ENCODE measurements at regions not wholly inside any gene's neighbourhood (a gene's known extent, or its start where the extent isn't known, plus 50 kb on each side); places are given as distances from the start of the nearest gene placed in this dataset.
A peak's percentile ranks its signal among the peaks of the same experiment; 100 is the strongest.

GRCh38 chrX:129361576-129361975 is 161.7 kb downstream of the SMARCA1 start:
- Histone ChIP-seq H3K79me2 (ENCODE audit: control insufficient read depth, insufficient read depth, low read length) (no peaks in the 10 kb centered on the region), H3K4me2 (ENCODE audit: control insufficient read depth, extremely low read depth, insufficient read depth, low read depth, low read length) (no peak overlapping the region), H2AFZ (ENCODE audit: control insufficient read depth, low read length) (no peak overlapping the region), H3K27ac (ENCODE audit: control insufficient read depth, insufficient read depth, low read length) (no peak overlapping the region), H3K27me3 (ENCODE audit: control insufficient read depth, extremely low read depth, insufficient read depth, low read length) (no peaks in the 10 kb centered on the region), H3K9me3 (ENCODE audit: control insufficient read depth, low read depth, low read length) (no peaks in the 10 kb centered on the region), H3K36me3 (ENCODE audit: control insufficient read depth in 2 of 2, extremely low read depth in 1 of 2, insufficient read depth in 2 of 2, low read length in 2 of 2) (no peaks in the 10 kb centered on the region), H3K9me1 (ENCODE audit: control insufficient read depth, extremely low read depth, insufficient read depth, low read length) (no peaks in the 10 kb centered on the region), H4K20me1 (ENCODE audit: control insufficient read depth, extremely low read depth, insufficient read depth, low read length) (no peaks in the 10 kb centered on the region), H3K9ac (ENCODE audit: control insufficient read depth, extremely low read depth, insufficient read depth, low read length) (no peak overlapping the region), H3K4me1 (ENCODE audit: control insufficient read depth, extremely low read depth, insufficient read depth, low read length) (no peaks in the 10 kb centered on the region), H3K4me3 (ENCODE audit: control insufficient read depth in 2 of 3, extremely low read depth in 1 of 3, insufficient read depth in 2 of 3, low read depth in 1 of 3, low read length in 3 of 3) (no peak overlapping the region)
- no peak for DNase-seq (ENCODE audit: low read depth, low spot score)
- dilution Hi-C loops (cut with MboI; ENCODE audit: extremely low pct_ligation_motif_present, low sequenced_read_pairs): no loop called here
- no peak for FAIRE-seq
- no peak for TF ChIP-seq EZH2 (IDR thresholded peaks at IDR 0.05; ENCODE audit: low read length)
- TF ChIP-seq CTCF (optimal IDR thresholded peaks at IDR 0.05 in 1 of 3, IDR thresholded peaks at IDR 0.05 in 1 of 3, conservative IDR thresholded peaks at IDR 0.05 in 1 of 3; ENCODE audit: extremely low read depth in 1 of 3, insufficient read depth in 2 of 3, low read length in 3 of 3): no peak

DNA sequence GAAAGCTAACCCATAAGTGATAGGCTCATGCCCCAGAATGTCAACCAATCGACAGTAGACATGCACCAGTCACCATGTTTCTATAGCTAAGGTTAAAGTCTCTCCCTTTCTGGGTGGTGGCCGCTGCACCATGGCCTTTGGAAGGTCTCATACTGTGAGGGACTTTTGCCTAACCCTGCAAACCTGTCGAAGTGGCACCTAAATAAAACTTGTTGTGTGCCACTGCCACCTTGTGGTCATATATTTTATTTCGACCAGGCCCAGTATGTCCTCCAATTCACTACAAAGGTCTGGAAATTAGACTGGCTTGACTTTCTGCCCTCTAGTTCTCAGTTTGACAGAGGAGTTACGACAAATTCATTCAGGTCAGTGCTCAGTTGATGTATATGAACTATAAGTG is 163.1 kb downstream of the SMARCA1 start:
- no peak for FAIRE-seq
- Histone ChIP-seq H3K27ac (ENCODE audit: control insufficient read depth, insufficient read depth, low read length) (no peak overlapping the region), H3K4me1 (ENCODE audit: control insufficient read depth, extremely low read depth, insufficient read depth, low read length) (no peaks in the 10 kb centered on the region), H3K36me3 (ENCODE audit: control insufficient read depth in 2 of 2, extremely low read depth in 1 of 2, insufficient read depth in 2 of 2, low read length in 2 of 2) (no peaks in the 10 kb centered on the region), H3K4me2 (ENCODE audit: control insufficient read depth, extremely low read depth, insufficient read depth, low read depth, low read length) (no peak overlapping the region), H2AFZ (ENCODE audit: control insufficient read depth, low read length) (no peak overlapping the region), H3K9me1 (ENCODE audit: control insufficient read depth, extremely low read depth, insufficient read depth, low read length) (no peaks in the 10 kb centered on the region), H3K27me3 (ENCODE audit: control insufficient read depth, extremely low read depth, insufficient read depth, low read length) (no peaks in the 10 kb centered on the region), H3K9me3 (ENCODE audit: control insufficient read depth, low read depth, low read length) (no peaks in the 10 kb centered on the region), H3K4me3 (ENCODE audit: control insufficient read depth in 2 of 3, extremely low read depth in 1 of 3, insufficient read depth in 2 of 3, low read depth in 1 of 3, low read length in 3 of 3) (no peak overlapping the region), H4K20me1 (ENCODE audit: control insufficient read depth, extremely low read depth, insufficient read depth, low read length) (no peaks in the 10 kb centered on the region), H3K9ac (ENCODE audit: control insufficient read depth, extremely low read depth, insufficient read depth, low read length) (no peak overlapping the region), H3K79me2 (ENCODE audit: control insufficient read depth, insufficient read depth, low read length) (no peaks in the 10 kb centered on the region)
- dilution Hi-C loops (cut with MboI; ENCODE audit: extremely low pct_ligation_motif_present, low sequenced_read_pairs): no loop called here
- TF ChIP-seq EZH2 (IDR thresholded peaks at IDR 0.05; ENCODE audit: low read length) (no peak), CTCF (optimal IDR thresholded peaks at IDR 0.05 in 1 of 3, IDR thresholded peaks at IDR 0.05 in 1 of 3, conservative IDR thresholded peaks at IDR 0.05 in 1 of 3; ENCODE audit: extremely low read depth in 1 of 3, insufficient read depth in 2 of 3, low read length in 3 of 3) (peak; percentile 47 to 70 (median 57))
- DNase-seq (ENCODE audit: low read depth, low spot score): peak; percentile 11

Measured in keratinocyte (primary cell).